Limb (tissue), 2 donors: ENCODE measurements at regions not wholly inside any gene's neighbourhood (a gene's known extent, or its start where the extent isn't known, plus 50 kb on each side); places are given as distances from the start of the nearest gene placed in this dataset.
A peak's percentile ranks its signal among the peaks of the same experiment; 100 is the strongest.

Experiments
- DNase-seq, 2 donors: peaks; one replicate each; pipeline ENCODE4 v3.0.0-alpha.2; 2016; ENCODE audit errors: extremely low spot score in 2 of 2

DNA sequence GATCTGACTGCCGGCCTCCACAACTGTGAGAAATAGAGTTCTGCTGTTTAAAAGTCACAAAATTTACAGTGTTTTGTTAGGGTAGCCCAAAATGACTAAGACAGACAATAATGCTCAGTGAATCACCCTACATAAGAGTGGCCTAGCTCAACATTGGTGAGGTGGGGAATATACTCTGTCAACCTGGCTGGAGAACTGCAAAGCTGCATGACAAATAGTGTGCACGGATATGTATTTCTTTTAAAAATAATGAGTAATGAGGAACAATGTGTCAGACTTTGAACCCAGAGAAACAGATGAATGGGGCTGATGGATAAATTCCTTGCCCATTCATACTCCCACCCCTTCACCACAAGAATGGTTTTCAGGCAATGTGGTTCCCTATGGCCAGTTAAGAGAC is 372.4 kb downstream of the SUCLA2 start:
- DNase-seq = no peak

DNA sequence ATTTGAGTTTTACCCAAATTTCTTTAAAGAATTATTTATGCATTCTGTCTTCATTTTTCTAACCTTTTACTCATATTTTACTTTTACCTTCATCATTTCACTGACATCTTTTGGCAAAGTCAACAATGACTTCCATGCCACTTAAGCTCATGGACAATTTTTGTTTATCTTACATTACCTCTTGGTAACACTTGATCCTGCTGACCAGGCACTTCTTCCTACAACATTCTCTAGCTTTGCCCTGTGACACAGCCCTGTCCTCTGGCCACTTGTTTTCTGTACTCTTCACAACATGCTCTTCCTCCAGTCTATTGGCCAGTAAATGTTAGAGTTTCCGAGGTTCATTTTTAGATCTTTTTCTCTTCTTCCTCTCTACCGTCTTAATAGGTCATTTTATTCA is 377.2 kb downstream of the SUCLA2 start:
- DNase-seq = no peak

DNA sequence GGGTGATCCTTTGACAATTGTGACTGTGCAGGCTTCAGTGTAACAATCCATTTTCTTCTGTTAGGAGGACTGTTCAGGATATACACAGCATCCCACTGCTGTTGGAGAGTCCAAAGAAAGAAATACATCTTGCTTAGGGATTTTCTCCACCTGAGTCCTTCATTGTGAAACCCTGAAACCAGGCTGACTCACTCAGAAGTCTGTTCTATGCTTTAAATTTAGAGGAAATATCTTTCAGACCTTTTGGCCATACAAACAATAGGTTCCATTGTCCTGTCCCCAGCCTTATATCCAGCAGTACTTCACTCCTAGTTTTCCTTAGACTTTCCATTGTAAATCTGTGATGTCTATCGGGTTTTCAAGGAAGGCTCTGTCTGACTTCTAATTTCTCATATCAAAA is 379.1 kb downstream of the SUCLA2 start:
- no peak for DNase-seq

DNA sequence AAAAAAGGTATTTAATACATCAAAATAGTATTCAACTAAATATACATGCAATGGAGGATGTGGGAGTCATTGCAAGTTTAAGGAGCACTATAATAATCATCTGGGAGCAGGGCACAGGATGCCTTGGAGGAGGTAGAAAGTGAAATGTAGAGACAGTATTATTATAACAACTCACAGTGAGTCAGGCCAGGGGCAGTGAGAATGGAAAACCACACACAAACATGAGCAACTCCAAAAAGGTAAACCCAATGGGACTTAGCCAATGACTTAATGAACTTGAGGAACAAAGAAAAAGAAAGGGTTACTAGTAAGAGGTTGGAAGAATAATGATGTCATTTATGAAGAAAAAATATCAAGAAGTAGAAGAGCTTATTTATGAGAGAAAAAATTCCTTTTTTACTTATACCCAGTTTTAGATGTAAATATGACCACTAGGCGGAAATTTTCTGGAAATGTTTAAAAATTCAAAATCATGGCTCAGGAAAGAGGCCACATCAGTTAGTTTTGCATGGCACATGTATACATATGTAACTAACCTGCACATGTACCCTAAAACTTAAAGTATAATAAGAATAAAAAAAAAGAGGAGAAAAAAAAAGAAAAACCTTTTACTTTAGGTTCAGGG is 389.3 kb downstream of the SUCLA2 start:
- no peak for DNase-seq

DNA sequence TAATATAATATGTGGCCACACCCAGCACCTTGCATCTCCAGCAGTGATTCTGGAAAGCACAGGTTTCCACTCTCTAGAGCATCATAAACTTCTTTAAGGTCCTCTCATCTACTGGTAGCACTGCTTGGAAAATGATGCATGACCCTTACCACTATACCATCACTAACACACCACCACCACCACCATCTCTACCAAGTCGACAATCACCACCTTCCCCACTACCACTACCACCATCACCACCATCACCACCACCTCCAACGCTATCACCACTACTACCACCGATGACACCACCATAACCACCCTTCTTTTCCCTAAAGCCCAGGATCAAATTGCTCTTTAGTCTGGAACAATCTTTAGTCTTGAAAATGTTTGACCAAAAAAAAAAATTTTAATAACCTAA is 390.4 kb downstream of the SUCLA2 start:
- no peak for DNase-seq

DNA sequence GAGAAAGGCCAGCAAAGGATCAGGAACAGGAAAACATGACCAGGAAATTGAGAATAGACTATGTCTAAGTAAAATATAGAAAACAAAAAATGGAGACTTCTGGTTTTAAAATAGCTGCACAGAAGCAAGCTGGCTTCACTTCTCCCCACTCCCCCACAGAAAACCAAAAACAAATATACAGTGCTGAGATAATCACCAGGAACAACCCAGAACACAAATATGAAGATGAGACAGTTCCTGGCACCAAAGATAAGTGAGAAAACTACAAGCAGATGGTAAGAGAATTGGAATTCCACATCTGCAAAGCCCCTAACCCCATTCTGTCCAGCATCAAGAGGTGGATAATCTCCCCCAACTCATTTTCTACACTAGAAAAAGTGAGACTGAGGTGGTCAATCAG is 397.7 kb downstream of the SUCLA2 start:
- no peak for DNase-seq

DNA sequence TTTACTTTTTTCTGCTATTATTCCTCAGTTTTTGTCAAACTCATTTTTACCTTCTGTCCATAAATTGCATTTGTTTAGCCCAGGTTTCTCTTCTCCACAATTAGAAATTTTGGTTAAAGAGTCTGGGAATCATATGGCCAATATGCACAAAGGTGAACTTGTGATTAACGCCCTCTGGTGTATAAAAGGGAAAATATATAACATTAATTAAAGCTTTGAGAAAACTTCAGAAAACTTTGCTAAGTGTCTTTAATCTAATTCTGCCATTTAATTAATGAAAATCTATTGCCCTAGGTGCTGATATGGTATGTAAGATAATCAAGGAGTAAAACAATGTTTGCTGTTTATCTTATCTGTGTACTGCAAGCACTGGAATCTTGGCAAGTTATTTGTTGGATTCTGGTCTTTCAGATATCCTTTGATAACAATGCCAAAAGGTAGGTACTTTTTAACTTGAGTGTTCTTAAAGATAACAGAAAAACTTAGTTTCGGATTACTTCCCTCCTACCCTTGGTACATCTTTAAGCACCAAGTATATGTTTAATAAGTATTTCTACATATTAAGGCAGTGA is 402.6 kb downstream of the SUCLA2 start:
- no peak for DNase-seq

DNA sequence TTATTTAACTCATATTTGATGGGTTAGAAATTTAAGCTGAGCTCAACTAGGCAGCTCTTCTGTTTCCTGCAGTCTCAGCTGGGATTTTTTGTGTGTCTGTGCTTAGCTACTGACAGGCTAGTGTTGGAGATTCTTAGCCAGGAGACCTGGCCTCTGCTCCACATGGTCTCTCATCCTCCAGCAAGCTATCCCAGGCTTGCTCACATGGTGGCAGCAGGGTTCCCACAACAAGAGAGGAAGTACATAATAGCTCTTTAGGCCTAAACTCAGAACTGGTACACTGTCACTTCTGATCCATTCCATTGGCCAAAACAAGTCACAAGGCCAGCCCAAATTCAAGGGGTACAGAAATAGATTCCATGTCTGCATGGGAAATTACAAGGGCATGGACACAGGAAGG is 406.2 kb downstream of the SUCLA2 start:
- no peak for DNase-seq

DNA sequence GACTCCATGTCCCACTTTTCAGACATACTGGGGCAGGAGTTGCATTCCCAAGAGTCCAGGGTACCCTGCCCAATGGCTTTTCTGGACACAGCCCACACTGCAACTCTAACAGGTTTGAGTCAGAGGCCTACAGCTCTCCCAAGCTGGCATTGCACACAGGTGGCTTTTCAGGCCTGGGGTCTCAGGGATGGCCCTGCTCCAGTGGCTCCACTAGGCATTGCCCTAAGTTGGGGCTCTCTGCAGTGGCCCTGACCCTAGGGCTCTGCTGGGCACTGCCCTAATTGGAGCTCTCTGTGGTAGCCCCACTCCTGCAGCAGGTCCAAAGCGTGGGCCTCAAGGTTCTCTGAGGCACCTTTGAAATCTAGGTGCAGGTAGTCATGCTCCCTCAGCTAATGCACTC is 408.8 kb downstream of the SUCLA2 start:
- no peak for DNase-seq

DNA sequence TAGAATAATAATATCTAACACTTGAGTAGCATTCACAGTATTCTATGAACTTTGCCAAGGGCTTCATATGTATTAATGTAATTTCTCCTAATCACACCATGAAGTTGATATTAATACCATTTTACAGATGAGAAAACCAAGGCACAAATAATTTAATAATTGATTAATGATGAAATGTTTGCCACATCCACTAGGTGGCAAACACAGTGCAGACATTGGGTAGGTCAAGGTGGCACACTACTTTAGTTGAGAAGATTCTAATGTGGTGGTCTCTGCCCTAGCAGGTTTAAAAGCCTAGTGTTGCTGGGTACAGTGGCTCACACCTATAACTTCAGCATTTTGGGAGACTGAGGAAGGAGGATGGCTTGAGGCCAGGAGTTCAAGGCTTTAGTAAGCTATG is 412.4 kb downstream of the SUCLA2 start:
- DNase-seq = no peak

DNA sequence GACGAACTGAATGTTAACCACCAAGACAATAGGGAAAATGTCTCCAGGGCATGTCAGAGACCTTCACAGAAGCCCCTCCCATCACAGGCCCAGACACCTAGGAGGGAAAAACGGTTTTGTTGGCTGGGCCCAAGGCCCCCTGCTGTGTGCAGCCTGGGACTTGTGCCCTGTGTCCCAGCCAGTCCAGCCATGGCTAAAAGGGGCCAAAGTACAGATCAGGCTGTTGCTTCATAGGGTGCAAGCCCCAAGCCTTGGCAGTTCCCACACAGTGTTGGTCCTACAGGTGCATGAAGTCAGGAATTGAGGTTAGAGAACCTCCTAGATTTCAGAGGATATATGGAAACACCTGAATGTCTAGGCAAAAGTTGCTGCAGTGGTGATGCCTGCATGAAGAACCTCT is 428.7 kb downstream of the SUCLA2 start:
- no peak for DNase-seq

DNA sequence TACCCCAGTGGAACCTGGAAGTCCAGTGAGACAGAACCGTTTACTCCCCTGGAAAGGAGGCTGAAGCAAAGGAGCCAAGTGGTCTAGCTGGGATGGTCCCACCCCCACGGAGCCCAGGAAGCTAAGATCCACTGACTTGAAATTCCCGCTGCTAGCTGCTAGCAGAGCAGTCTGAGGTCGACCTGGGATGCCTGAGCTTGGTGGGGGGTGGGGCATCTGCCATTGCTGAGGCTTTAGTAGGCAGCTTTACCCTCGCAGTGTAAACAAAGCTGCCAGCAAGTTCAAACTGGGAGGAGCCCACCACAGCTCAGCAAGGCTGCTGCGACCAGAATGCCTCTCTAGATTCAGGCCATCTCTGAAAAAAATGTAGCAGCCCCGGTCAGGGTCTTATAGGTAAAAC is 437.0 kb downstream of the SUCLA2 start:
- DNase-seq = no peak

DNA sequence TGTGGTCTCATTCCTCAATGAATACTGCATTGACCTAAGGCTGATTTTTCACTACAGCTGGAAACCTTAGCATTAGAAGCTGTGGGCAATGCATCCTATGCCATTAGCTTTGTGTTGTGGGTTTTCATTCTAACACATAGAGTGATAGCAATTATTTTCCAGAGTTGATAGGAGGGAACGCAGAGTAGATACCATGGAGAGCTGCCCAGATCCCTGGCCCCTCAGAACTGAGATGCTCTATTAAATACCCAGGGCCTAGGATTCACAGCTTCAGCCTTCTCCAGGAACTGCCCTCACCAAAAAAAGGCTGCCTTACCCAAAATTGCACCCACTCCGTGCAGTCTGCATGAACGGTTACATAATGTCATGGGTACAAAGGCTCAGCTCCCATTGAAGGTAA is 444.4 kb downstream of the SUCLA2 start:
- no peak for DNase-seq

DNA sequence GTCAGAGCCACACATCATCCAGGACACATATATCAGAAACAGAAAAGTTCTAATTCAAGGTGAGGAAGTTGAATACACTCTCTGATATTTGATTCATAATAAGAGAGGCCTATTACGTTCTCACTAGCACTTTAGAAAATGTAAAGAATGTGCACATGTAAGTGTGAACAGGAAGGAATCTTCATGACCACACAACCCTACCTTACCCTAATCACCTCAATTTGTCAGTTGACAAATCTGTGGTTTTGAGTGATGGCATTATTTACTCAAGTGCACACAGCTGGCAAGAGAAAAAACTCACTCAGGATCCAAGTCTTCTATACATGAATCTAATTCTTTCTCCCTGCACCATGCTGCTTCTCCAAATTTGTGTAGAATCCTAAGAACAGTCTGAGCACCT is 445.8 kb downstream of the SUCLA2 start:
- DNase-seq = no peak

DNA sequence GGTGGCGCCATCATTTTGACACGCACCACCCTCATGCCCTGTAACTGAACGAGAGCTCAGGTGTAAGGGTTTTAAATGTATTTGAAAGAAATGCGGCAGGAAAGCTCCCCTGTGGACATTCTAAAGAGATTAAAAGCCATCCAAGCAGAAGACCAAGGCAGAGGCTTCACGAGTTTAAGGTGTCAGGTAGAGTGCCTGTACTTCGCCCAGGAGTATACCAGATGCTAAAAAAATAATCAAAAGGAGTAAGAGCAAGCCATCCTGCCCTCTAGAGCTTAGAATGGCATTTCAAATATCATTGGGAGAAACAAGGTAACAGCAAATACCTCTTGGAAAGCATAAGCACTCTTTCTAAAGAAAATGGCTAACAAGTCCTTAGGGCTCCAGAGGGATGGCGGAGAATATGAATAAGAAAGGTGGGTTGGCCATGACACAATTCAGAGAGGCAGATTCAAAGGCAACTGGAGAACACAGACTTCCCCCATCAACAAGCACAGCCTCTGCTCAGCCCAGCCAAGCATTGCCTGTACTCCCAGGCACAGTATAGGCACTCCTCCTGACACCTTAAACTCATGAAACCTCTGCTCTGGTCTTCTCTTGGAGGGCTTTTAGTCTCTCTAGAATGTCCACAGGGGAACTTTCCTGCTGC is 447.6 kb downstream of the SUCLA2 start:
- DNase-seq = no peak

DNA sequence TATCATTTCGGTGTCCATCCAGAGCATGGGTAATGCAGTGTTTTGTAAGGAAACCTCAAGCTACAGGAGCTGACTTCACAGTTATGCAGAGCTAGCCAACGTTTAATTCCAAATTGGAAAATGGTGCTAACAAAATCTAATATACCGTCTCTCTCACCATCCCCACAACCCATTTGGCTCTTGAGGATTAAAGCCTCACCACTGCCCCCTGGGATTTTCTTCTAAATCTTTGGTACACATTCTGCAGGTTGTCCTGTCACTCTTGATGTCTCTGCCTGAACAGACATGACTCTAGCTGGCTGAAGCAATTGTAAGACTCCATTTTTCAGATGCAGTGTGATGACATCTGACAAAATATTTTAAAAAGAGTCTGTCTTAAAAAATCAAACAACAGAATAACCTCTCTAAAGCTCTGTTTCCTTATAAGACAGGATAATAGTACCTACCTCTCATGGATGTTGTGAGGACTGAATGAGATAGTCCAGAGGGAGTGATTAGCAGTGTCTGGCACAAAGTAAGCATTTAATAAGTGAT is 451.8 kb downstream of the SUCLA2 start:
- DNase-seq = no peak

DNA sequence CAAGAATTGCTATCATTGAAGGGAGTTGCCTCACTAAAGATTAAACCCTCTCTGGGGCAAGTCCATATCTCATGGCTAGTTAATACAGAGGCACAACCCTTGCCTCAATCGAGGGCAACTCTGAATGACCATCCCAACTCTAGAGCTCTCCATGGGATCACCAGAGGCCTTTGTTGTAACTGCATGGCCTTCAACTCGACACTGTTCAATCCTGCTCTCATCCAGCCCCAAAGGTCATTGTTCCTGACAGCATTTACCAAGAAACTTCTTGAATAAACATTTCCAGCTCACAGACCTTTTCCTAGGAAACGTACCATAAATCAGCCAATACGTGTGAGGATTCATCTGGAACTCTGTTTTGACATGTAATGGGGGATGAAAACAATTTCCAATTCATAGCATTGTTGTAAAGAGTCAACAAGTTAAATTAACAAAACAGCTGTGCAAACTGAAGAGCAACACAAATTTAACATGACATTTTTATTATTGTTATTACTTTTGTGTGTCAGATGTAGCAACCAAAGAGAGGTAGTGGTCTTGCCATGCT is 452.7 kb downstream of the SUCLA2 start:
- no peak for DNase-seq

DNA sequence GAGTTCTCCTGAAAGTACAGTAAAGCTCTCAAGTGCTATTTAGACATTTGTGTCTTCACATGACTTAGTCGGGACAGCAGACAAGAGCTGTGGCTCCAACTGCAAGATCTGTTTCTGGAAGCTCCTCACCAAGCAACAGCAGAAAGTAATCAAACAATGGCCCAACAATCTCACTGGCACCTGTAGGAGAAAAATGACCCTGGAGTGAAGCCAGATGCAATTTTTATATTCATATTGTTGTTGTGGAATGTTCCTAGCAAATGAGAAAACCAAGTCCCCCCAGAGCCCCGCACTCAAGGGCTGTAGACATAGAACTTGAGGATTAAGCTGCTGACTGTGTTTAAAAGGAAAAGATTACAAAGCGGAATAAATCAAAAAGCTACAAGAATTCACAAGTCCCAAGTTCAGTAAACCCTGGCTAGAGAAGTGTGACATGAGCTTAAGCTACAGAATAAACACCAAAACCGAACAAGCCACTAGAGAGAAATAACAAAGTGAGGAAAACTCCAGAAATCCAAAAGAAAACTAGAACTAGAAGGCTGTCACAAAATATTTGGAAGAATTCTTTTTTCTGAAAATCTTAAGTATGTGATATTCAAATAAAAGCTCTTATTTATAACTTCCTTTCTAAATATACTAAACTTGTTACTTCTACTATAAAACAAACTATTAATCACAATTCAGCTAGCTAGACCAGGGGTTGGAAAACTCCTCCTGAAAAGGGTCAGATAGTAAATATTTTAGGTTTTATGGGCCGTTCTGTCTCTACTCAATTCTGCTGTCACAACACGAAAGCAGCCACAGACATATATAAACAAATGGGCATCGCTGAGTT is 454.5 kb downstream of the SUCLA2 start:
- DNase-seq = peak in 1 of 2 donors; percentile 21

DNA sequence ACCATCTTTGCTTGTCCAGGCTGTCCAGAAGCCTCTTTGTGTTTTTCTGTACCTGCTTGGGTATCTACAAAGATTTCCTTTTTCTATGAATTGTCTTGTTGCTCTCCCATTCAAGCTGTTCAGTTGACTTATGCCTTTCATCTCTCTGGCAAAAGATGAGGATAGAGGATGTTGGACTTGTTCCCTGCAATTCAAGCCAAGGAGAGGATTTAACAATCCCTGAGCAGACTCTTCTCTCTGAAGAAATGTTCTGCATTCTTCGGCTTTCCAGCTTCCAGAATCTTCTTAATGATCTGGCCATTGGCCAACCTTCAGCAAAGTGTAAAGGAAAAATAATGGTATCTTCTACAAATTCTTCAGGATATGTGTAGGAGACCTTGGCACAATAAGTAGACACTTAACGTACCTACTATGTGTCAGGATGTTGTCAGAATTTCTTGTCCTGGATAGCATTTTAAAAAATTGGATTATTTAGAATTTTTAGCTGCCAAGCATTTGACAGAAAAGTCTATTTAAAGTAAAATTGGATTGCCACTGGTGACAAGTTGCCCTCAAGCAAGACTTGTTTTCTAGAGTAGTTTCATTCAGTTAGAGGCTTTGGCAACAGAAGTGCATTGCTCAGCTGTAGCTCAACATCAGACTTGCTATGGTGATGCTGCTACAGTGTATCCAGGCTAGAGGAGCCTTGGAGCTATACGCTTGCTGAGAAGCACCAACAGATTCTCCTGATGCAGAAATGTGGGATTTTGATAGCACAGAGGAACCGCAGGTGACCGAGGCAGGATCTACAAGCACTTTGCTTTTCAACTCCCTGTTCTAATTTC is 455.7 kb downstream of the SUCLA2 start:
- peak in 1 of 2 donors; percentile 36 for DNase-seq

DNA sequence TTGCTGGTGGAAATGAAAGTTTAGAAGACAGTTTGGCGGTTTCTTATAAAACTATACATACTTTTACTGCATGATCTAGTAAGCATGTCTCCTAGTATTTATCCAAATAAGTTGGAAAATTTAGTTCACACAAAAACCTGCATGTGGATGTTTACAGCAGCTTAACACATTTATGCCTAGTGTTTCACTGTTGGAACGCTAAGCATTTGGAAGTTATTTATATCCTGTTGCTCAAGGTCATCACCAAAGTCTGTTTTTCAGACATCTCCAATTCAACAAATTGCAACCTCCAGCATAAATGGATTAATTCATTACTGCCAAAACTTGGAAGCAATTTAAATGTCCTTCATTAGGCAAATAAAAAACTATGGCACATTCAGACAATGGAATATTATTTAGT is 461.8 kb downstream of the SUCLA2 start:
- DNase-seq = no peak

DNA sequence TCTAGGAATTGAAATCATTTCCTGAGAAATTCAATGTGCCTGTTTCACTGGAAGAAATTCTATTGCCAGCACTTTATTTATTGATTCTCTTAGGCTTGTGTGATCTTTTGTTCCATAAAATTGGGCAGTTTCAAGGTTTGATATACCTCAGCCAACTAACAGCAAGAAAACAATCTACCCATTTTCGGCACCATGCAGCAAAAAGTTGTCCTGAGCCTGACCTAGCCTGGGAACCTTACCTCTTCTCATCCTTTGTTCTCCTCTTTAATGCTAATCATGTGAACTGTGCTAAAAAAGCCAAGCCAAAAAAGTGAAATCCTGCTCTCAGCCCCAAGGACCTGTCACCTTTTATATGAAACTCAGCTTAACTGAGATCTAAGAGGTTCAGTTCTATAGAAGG is 477.3 kb downstream of the SUCLA2 start:
- no peak for DNase-seq
